ENCODE measurements at regions not wholly inside any gene's neighbourhood (a gene's known extent, or its start where the extent isn't known, plus 50 kb on each side); places are given as distances from the start of the nearest gene placed in this dataset.

- Mint-ChIP-seq H3K9me3 (peaks cover 6% of the 10 kb centered on the region; the same call in 2 of the 3 replicates), H3K4me1 (0 out of 3 replicates have a peak, but pooled peaks cover 2% of the 10 kb centered on the region), H3K27ac (no peak overlapping the region), H3K36me3 (ENCODE audit: low read depth) (no peaks in the 10 kb centered on the region), H3K4me3 (no peak overlapping the region), H3K27me3 (ENCODE audit: insufficient read depth, low read depth, poor library complexity) (peaks cover 5% of the 10 kb centered on the region)
- DNase-seq (ENCODE audit: low spot score) (no peak), ATAC-seq (no peak)
- H3K4me1 ChIP-seq (ENCODE audit: insufficient read depth) = no peaks in the 10 kb centered on the region
- H2AFZ ChIP-seq = no peak overlapping the region
- H3K27me3 ChIP-seq (ENCODE audit: insufficient read depth) = no peaks in the 10 kb centered on the region
- H3K36me3 ChIP-seq (ENCODE audit: insufficient read depth) = no peaks in the 10 kb centered on the region
- no peak overlapping the region for H3K4me2 ChIP-seq
- no peaks in the 10 kb centered on the region for H3F3A ChIP-seq (replicated peaks; ENCODE audit: low read depth)
- TF ChIP-seq NANOG (IDR thresholded peaks at IDR 0.05; ENCODE audit: borderline replicate concordance) = no peak
- no peak for TF ChIP-seq STAT1 (IDR thresholded peaks at IDR 0.05; ENCODE audit: unreplicated experiment)
- TF ChIP-seq EZH2phosphoT487 (IDR thresholded peaks at IDR 0.05; ENCODE audit: unreplicated experiment) = no peak
- TF ChIP-seq ETS1 (IDR thresholded peaks at IDR 0.05) = no peak
- TF ChIP-seq ZNF114 (CRISPR knock-in tag; IDR thresholded peaks at IDR 0.05) = no peak
- TF ChIP-seq POLR2AphosphoS5 (IDR thresholded peaks at IDR 0.05; ENCODE audit: low read depth) = no peak
- TF ChIP-seq EZH2 (IDR thresholded peaks at IDR 0.05; ENCODE audit: low read depth, unreplicated experiment) = no peak
- TF ChIP-seq JUNB (IDR thresholded peaks at IDR 0.05; ENCODE audit: unreplicated experiment) = no peak
- no peak for TF ChIP-seq REST (IDR thresholded peaks at IDR 0.05; ENCODE audit: unreplicated experiment)
- no peak for TF ChIP-seq CREB1 (CRISPR knock-in tag; IDR thresholded peaks at IDR 0.05; ENCODE audit: low read depth)
- TF ChIP-seq CTCF (conservative IDR thresholded peaks at IDR 0.05; ENCODE audit: low read depth in 2 of 2) = no peak
- no peak for TF ChIP-seq ZNF331 (CRISPR knock-in tag; IDR thresholded peaks at IDR 0.05; ENCODE audit: low read depth)
- TF ChIP-seq ZNF462 (CRISPR knock-in tag; IDR thresholded peaks at IDR 0.05) = no peak
- no peaks in the 10 kb centered on the region for H3K9me2 ChIP-seq (ENCODE audit: insufficient read depth)
- H3K27ac ChIP-seq (ENCODE audit: low read depth) = no peak overlapping the region
- H3K79me2 ChIP-seq (replicated peaks; ENCODE audit: insufficient read depth) = no peaks in the 10 kb centered on the region
- no peak overlapping the region for H3K4me3 ChIP-seq
- no peaks in the 10 kb centered on the region for H4K20me1 ChIP-seq (replicated peaks; ENCODE audit: insufficient read depth)
Observed at GRCh38 chrX:25069209-25069608, 53.4 kb upstream of the ARX start.
